ENCODE measurements at regions not wholly inside any gene's neighbourhood (a gene's known extent, or its start where the extent isn't known, plus 50 kb on each side); places are given as distances from the start of the nearest gene placed in this dataset.

- Histone ChIP-seq H3K4me3 (ENCODE audit: low read depth, low read length) (no peak overlapping the region), H3K9me3 (ENCODE audit: control insufficient read depth, insufficient read depth, low read length) (no peaks in the 10 kb centered on the region), H3K27ac (ENCODE audit: low read depth, low read length) (no peak overlapping the region), H3K27me3 (ENCODE audit: control insufficient read depth, insufficient read depth, low read length) (no peaks in the 10 kb centered on the region)
- POLR2A ChIA-PET, result no interaction called here
- CTCF ChIA-PET, result no interaction called here
- no peak for TF ChIP-seq CTCF (IDR thresholded peaks at IDR 0.05; ENCODE audit: low read depth, low read length)
- no peak for DNase-seq (ENCODE audit: low read depth, low spot score)
Observed at GRCh38 chr18:34551824-34552223, 158.3 kb upstream of the DTNA start.

DNA sequence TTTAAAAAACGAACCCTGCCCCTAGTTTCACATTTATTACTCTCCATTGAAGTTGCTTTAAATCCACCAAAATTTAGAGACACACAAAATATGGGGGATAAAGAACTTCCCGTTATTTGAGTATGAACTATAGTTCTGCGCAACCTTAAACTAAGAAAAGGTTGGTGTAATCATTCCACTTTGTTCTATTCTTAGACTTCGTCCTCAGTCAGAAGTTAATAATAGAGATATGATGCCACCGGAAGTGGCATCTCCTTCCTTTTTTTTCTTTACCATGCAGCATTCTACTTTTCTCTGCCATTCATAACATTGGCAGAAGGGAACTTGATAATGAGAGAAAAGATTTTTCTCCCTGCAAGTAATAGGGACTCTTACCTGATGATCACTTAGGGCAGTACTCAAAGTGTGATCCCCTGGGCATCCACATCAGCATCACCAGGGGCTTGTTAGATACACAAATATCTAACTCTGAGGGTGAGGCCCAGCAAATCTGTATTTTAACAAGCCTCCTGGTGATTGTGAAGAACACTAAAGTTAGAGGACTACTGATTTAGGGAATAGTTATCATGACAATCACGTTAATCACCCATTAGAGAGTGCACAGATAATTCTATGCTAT is 147.7 kb upstream of the DTNA start:
- TF ChIP-seq CTCF (IDR thresholded peaks at IDR 0.05; ENCODE audit: low read depth, low read length), result no peak
- ChIA-PET POLR2A (no interaction called here), CTCF (no interaction called here)
- H3K9me3 ChIP-seq (ENCODE audit: control insufficient read depth, insufficient read depth, low read length), result no peaks in the 10 kb centered on the region
- no peaks in the 10 kb centered on the region for H3K27me3 ChIP-seq (ENCODE audit: control insufficient read depth, insufficient read depth, low read length)
- no peak for DNase-seq (ENCODE audit: low read depth, low spot score)
- H3K4me3 ChIP-seq (ENCODE audit: low read depth, low read length), result no peak overlapping the region
- no peak overlapping the region for H3K27ac ChIP-seq (ENCODE audit: low read depth, low read length)

DNA sequence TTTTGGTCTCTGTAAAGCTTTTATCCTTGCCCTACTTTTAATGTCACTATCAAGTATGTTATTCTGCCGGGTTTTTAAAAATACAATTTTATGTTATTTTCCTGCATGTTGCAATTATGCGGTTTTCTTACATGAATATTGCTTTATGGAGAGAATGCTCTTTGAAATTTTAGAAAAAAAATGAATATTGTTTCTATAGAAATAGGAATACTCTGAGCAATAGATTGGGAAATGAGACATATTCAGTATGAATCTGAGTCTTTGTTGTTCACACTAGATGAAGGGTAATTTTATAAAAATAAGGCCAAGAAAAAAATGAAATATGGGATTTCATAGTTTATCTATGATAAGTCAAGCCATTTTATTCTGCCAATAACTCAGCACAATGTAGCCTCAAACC is 142.2 kb upstream of the DTNA start:
- Histone ChIP-seq H3K27ac (ENCODE audit: low read depth, low read length) (no peak overlapping the region), H3K4me3 (ENCODE audit: low read depth, low read length) (no peak overlapping the region), H3K9me3 (ENCODE audit: control insufficient read depth, insufficient read depth, low read length) (no peaks in the 10 kb centered on the region), H3K27me3 (ENCODE audit: control insufficient read depth, insufficient read depth, low read length) (no peaks in the 10 kb centered on the region)
- CTCF ChIA-PET, result no interaction called here
- no peak for DNase-seq (ENCODE audit: low read depth, low spot score)
- POLR2A ChIA-PET, result no interaction called here
- TF ChIP-seq CTCF (IDR thresholded peaks at IDR 0.05; ENCODE audit: low read depth, low read length), result no peak

- CTCF ChIA-PET, result no interaction called here
- TF ChIP-seq CTCF (IDR thresholded peaks at IDR 0.05; ENCODE audit: low read depth, low read length), result no peak
- POLR2A ChIA-PET, result no interaction called here
- Histone ChIP-seq H3K27me3 (ENCODE audit: control insufficient read depth, insufficient read depth, low read length) (no peaks in the 10 kb centered on the region), H3K27ac (ENCODE audit: low read depth, low read length) (no peak overlapping the region), H3K9me3 (ENCODE audit: control insufficient read depth, insufficient read depth, low read length) (no peaks in the 10 kb centered on the region), H3K4me3 (ENCODE audit: low read depth, low read length) (no peak overlapping the region)
- DNase-seq (ENCODE audit: low read depth, low spot score), result no peak
Observed at GRCh38 chr18:34576622-34577021, 133.5 kb upstream of the DTNA start.

DNA sequence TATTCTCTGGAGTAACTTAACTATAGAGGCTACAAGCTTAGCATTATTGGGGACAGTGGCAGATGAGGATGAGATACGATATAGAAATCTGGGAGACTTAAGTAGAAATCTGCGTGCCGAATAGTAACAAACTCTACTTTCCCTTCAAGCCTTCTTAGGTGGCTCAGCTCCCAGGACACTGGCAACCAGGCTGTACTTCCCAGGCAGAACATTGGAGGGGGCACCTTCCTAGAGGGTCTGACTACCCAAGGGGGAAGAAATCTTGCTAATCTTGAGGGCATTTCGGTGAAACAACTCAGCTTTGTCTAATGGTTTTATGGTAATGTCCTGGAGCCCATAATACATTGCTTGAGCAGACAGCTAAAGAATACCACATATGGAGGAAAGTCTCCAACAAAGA is 126.2 kb upstream of the DTNA start:
- ChIA-PET CTCF (no interaction called here), POLR2A (no interaction called here)
- Histone ChIP-seq H3K27me3 (ENCODE audit: control insufficient read depth, insufficient read depth, low read length) (peaks cover 5% of the 10 kb centered on the region), H3K4me3 (ENCODE audit: low read depth, low read length) (no peak overlapping the region), H3K27ac (ENCODE audit: low read depth, low read length) (no peak overlapping the region), H3K9me3 (ENCODE audit: control insufficient read depth, insufficient read depth, low read length) (no peaks in the 10 kb centered on the region)
- TF ChIP-seq CTCF (IDR thresholded peaks at IDR 0.05; ENCODE audit: low read depth, low read length), result no peak
- no peak for DNase-seq (ENCODE audit: low read depth, low spot score)
